Adrenal gland (tissue), 9 donors: ENCODE measurements at regions not wholly inside any gene's neighbourhood (a gene's known extent, or its start where the extent isn't known, plus 50 kb on each side); places are given as distances from the start of the nearest gene placed in this dataset.

Source experiments
- DNase-seq, 7 donors: peaks; one replicate each; pipeline ENCODE4 v3.0.0-alpha.2; 2019 to 2020
- H3K27ac ChIP-seq, 5 donors: fragments of 200-600 bp; sonication (generic) in 4 of 5; 1 replicate in 3 of 5; 2 replicates in 2 of 5; pipeline versions ENCODE4 v1.5.1 to v1.8.0; 2016 to 2020; ENCODE audit warnings: mild to moderate bottlenecking in 1 of 5
- H3K27me3 ChIP-seq: fragments of 200-600 bp; 2 replicates; pipeline ENCODE4 v1.8.0; 2021
- H3K36me3 ChIP-seq, 2 donors: fragments of 200-600 bp; replicated peaks in 1 of 2; 1 replicate in 1 of 2; 2 replicates in 1 of 2; pipeline versions ENCODE4 v1.5.1 to v1.8.0; 2018 to 2022
- H3K4me1 ChIP-seq, 2 donors: fragments of 200-600 bp; replicated peaks in 1 of 2; 1 replicate in 1 of 2; 2 replicates in 1 of 2; pipeline versions ENCODE4 v1.5.1 to v1.8.0; 2018 to 2021
- H3K4me3 ChIP-seq, 4 donors: fragments of 200-600 bp; sonication (generic) in 3 of 4; one replicate each; pipeline ENCODE4 v1.5.1; 2016 to 2018
- H3K9me3 ChIP-seq, 3 donors: fragments of 200-600 bp; sonication (generic) in 1 of 3; replicated peaks in 1 of 3; 1 replicate in 2 of 3; 2 replicates in 1 of 3; pipeline versions ENCODE4 v1.5.1 to v1.8.0; 2016 to 2021
- CTCF ChIP-seq, 6 experiments: fragments of 450-650 bp in 4 of 6; fragments of 200-600 bp in 2 of 6; sonication (generic) in 1 of 6; IDR thresholded peaks; 1 replicate in 5 of 6; 2 replicates in 1 of 6; pipeline versions ENCODE4 v1.5.1 to v1.8.0; 2016 to 2021; ENCODE audit warnings: antibody characterized with exemption in 6 of 6, mild to moderate bottlenecking in 2 of 6, moderate library complexity in 1 of 6
- POLR2A ChIP-seq, 2 donors: fragments of 450-650 bp; IDR thresholded peaks; one replicate each; pipeline ENCODE4 v1.6.1; 2017; ENCODE audit warnings: antibody characterized with exemption in 2 of 2, mild to moderate bottlenecking in 2 of 2, moderate library complexity in 1 of 2
- WGBS, 4 donors: extraction: QIAGEN DNeasy Blood & Tissue Kit in 2 of 4; methylation state at CpG; one replicate each; pipeline versions ENCODE4 v1.1.5 to v1.1.7; 2013 to 2017; 5-methylcytosine and 5-hydroxymethylcytosine counted together
- intact Hi-C, 2 donors: fragments of 100-400 bp; cut with DNase I; formaldehyde crosslinking; loops; one replicate each; pipeline versions ENCODE4 v1.14.1 to v1.15.0; 2022 to 2023
- donor health status: healthy with polysubstance abuse.
- donor health status: Bipolar disorder and iron deficiency.
- donor health status: DM: yes; HTN: yes; CAD: no.
- donor health status: DM: no; HTN: no; CAD: no.
- donor health status: DM: no; HTN: no; CAD: no.

- no peaks in the 10 kb centered on the region for H3K27me3 ChIP-seq
- H3K27ac ChIP-seq, result no peak overlapping the region
- TF ChIP-seq CTCF (IDR thresholded peaks at IDR 0.05), result no peak
- TF ChIP-seq POLR2A (IDR thresholded peaks at IDR 0.05), result no peak
- WGBS, 4 donors, result 46 to 54% (median 51%) methylated on average over 6 of the region's 6 CpGs
- no peak overlapping the region for H3K4me3 ChIP-seq
- intact Hi-C loops, result no loop called here
- no peaks in the 10 kb centered on the region for H3K9me3 ChIP-seq
- no peaks in the 10 kb centered on the region for H3K4me1 ChIP-seq
- no peaks in the 10 kb centered on the region for H3K36me3 ChIP-seq
- no peak for DNase-seq
Observed at GRCh38 chr18:7476386-7476785, 90.7 kb upstream of the PTPRM start.

- intact Hi-C loops, result no loop called here
- Histone ChIP-seq H3K36me3 (no peaks in the 10 kb centered on the region), H3K4me1 (no peaks in the 10 kb centered on the region), H3K27me3 (no peaks in the 10 kb centered on the region), H3K9me3 (no peaks in the 10 kb centered on the region), H3K27ac (peak overlapping the region in 1 of 5 donors; percentile 45), H3K4me3 (no peak overlapping the region)
- 52 to 78% (median 74%) methylated on average over 6 of the region's 6 CpGs for WGBS, 4 donors
- no peak for DNase-seq
- TF ChIP-seq CTCF (IDR thresholded peaks at IDR 0.05) (no peak), POLR2A (IDR thresholded peaks at IDR 0.05) (no peak)
Observed at GRCh38 chr18:7479756-7480155, 87.4 kb upstream of the PTPRM start.

GRCh38 chr18:7480879-7481278 is 86.2 kb upstream of the PTPRM start:
- TF ChIP-seq POLR2A (IDR thresholded peaks at IDR 0.05), result no peak
- TF ChIP-seq CTCF (IDR thresholded peaks at IDR 0.05), result no peak
- Histone ChIP-seq H3K36me3 (no peaks in the 10 kb centered on the region), H3K27ac (no peak overlapping the region), H3K4me3 (no peak overlapping the region), H3K27me3 (no peaks in the 10 kb centered on the region), H3K4me1 (no peaks in the 10 kb centered on the region), H3K9me3 (no peaks in the 10 kb centered on the region)
- intact Hi-C loops, result no loop called here
- no peak for DNase-seq
- WGBS, 4 donors, result 84 to 91% (median 87%) methylated on average over 6 to 7 of the region's 7 CpGs

GRCh38 chr18:7482342-7482741 is 84.8 kb upstream of the PTPRM start:
- intact Hi-C loops, result no loop called here
- DNase-seq, result no peak
- no peaks in the 10 kb centered on the region for H3K36me3 ChIP-seq
- no peaks in the 10 kb centered on the region for H3K27me3 ChIP-seq
- H3K9me3 ChIP-seq, result no peaks in the 10 kb centered on the region
- H3K4me3 ChIP-seq, result no peak overlapping the region
- no peak overlapping the region for H3K27ac ChIP-seq
- no peaks in the 10 kb centered on the region for H3K4me1 ChIP-seq
- TF ChIP-seq CTCF (IDR thresholded peaks at IDR 0.05) (no peak), POLR2A (IDR thresholded peaks at IDR 0.05) (no peak)
